Activated CD8-positive, alpha-beta T cell treated with anti-CD3 and anti-CD28 coated beads for 36 hours (primary cell): ENCODE measurements at regions not wholly inside any gene's neighbourhood (a gene's known extent, or its start where the extent isn't known, plus 50 kb on each side); places are given as distances from the start of the nearest gene placed in this dataset.

Experiments used
- ATAC-seq: fragments of 200-7000 bp; cut with Tn5 transposase; one replicate; pipeline ENCODE4 v1.10.0; 2021; ENCODE audit warnings: mild to moderate bottlenecking, moderate library complexity
- CTCF ChIA-PET: fragments of 350-600 bp; sonication (Branson Sonifier 250); formaldehyde crosslinking; loops from one replicate; lab custom pipeline; 2021; ENCODE audit warnings: antibody characterized with exemption; lab: Charles Lee
- POLR2A ChIA-PET: fragments of 350-600 bp; sonication (Branson Sonifier 250); formaldehyde crosslinking; loops from one replicate; lab custom pipeline; 2021; ENCODE audit warnings: antibody characterized with exemption; lab: Charles Lee
- DNase-seq: peaks from one replicate; pipeline ENCODE4 v3.0.0-alpha.2; 2020
- H3K27ac Mint-ChIP-seq: one replicate; pipeline ENCODE4 v1.8.0; 2021; ENCODE audit warnings: mild to moderate bottlenecking, mixed read lengths
- H3K27me3 Mint-ChIP-seq: one replicate; pipeline ENCODE4 v1.8.0; 2021; ENCODE audit warnings: mixed read lengths
- H3K36me3 Mint-ChIP-seq: one replicate; pipeline ENCODE4 v1.8.0; 2021; ENCODE audit warnings: low read depth, mixed read lengths
- H3K4me1 Mint-ChIP-seq: one replicate; pipeline ENCODE4 v1.8.0; 2021; ENCODE audit warnings: low read depth, mixed read lengths
- H3K4me3 Mint-ChIP-seq: one replicate; pipeline ENCODE4 v1.8.0; 2021; ENCODE audit warnings: mild to moderate bottlenecking, moderate library complexity, mixed read lengths
- H3K9me3 Mint-ChIP-seq: one replicate; pipeline ENCODE4 v1.8.0; 2021; ENCODE audit warnings: mixed read lengths
- intact Hi-C: fragments of 100-400 bp; cut with micrococcal nuclease; formaldehyde crosslinking; loops from one replicate; pipeline ENCODE4 v1.10.0; 2022
- TF ChIP-seq, protein P1 (sequence below): fragments of 200-600 bp; IDR thresholded peaks from one replicate; pipeline ENCODE4 v1.8.0; 2022; ENCODE audit warnings: antibody characterized with exemption, mild to moderate bottlenecking

DNA sequence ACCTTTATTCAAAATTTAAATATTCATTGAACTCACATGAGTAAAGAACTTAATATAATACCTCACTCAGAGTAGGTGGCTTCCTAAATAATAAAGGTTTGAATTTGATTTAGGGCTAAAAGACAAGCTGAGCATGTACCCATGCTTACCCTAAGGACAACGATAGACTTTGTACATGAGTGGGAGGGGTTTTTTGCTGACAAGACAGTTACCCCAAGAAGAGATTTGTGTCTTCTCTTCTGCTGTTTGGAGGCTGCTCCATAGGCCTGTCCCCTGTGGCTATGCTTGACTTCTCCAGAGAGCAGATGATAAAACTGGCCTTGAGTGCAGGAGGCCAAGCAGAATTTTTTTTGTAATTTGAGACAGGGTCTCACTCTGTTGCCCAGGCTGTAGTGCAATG is 383.9 kb downstream of the TMEM182 start:
- no peaks in the 10 kb centered on the region for H3K27me3 Mint-ChIP-seq
- ATAC-seq = no peak
- H3K4me1 Mint-ChIP-seq = no peaks in the 10 kb centered on the region
- H3K27ac Mint-ChIP-seq = no peak overlapping the region
- H3K4me3 Mint-ChIP-seq = no peak overlapping the region
- intact Hi-C loops = no loop called here
- no peaks in the 10 kb centered on the region for H3K9me3 Mint-ChIP-seq
- CTCF ChIA-PET = interaction anchor here (1.6 kb wide), 1 partner anchor 16 kb away, joined by 3 read pairs; no protein-coding TSS in a partner anchor
- H3K36me3 Mint-ChIP-seq = no peaks in the 10 kb centered on the region
- POLR2A ChIA-PET = no interaction called here
- no peak for DNase-seq
- TF ChIP-seq, protein P1, sequence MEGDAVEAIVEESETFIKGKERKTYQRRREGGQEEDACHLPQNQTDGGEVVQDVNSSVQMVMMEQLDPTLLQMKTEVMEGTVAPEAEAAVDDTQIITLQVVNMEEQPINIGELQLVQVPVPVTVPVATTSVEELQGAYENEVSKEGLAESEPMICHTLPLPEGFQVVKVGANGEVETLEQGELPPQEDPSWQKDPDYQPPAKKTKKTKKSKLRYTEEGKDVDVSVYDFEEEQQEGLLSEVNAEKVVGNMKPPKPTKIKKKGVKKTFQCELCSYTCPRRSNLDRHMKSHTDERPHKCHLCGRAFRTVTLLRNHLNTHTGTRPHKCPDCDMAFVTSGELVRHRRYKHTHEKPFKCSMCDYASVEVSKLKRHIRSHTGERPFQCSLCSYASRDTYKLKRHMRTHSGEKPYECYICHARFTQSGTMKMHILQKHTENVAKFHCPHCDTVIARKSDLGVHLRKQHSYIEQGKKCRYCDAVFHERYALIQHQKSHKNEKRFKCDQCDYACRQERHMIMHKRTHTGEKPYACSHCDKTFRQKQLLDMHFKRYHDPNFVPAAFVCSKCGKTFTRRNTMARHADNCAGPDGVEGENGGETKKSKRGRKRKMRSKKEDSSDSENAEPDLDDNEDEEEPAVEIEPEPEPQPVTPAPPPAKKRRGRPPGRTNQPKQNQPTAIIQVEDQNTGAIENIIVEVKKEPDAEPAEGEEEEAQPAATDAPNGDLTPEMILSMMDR = no peak

DNA sequence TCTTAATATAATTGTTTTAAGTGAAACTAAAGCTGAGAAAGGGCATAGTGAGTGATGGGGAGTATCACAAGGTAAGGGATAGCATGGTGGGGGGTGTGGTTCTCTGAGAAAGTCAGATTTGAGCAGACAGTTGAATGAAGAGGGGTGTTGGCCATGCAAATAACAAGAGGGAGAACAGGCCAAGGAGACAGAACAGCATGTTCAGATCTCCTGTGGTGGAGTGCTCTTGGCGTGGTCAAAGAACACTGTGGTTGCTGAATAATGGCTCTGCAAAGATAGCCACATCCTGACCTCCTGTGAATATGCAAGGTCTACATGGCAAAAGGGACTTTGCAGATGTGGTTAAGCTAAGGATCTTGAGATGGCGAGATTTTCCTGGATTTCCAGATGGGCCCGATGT is 389.2 kb downstream of the TMEM182 start:
- DNase-seq (no peak), ATAC-seq (no peak)
- ChIA-PET POLR2A (no interaction called here), CTCF (no interaction called here)
- no peaks in the 10 kb centered on the region for H3K4me1 Mint-ChIP-seq
- H3K27ac Mint-ChIP-seq = no peak overlapping the region
- no peak overlapping the region for H3K4me3 Mint-ChIP-seq
- no peaks in the 10 kb centered on the region for H3K36me3 Mint-ChIP-seq
- TF ChIP-seq, protein P1 = no peak
- peaks cover 2% of the 10 kb centered on the region for H3K27me3 Mint-ChIP-seq
- intact Hi-C loops = no loop called here
- peaks cover 3% of the 10 kb centered on the region for H3K9me3 Mint-ChIP-seq

DNA sequence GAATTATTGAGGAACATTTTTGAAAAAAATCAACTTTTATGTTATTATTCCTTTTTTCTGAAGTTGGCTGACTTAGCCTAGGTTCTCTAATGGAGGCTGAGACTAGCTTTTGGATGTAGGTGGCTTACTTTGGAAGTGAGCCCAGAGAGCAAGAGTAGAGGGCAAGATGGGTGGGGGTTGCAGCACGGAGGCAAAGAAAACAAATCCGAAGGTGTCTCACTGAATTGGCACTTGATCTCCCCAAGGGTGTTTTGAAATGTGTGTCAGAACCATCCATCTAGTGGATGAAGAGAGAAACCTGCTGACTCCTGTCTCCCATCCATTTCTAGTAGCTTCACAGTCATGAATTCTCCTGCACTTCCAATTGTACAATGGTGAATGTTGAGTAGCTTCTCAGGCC is 390.7 kb downstream of the TMEM182 start:
- DNase-seq (no peak), ATAC-seq (no peak)
- Mint-ChIP-seq H3K36me3 (no peaks in the 10 kb centered on the region), H3K4me1 (no peaks in the 10 kb centered on the region), H3K27ac (no peak overlapping the region), H3K9me3 (peaks cover 3% of the 10 kb centered on the region), H3K4me3 (no peak overlapping the region), H3K27me3 (peaks cover 2% of the 10 kb centered on the region)
- intact Hi-C loops = no loop called here
- CTCF ChIA-PET = no interaction called here
- TF ChIP-seq, protein P1 = no peak
- POLR2A ChIA-PET = no interaction called here

DNA sequence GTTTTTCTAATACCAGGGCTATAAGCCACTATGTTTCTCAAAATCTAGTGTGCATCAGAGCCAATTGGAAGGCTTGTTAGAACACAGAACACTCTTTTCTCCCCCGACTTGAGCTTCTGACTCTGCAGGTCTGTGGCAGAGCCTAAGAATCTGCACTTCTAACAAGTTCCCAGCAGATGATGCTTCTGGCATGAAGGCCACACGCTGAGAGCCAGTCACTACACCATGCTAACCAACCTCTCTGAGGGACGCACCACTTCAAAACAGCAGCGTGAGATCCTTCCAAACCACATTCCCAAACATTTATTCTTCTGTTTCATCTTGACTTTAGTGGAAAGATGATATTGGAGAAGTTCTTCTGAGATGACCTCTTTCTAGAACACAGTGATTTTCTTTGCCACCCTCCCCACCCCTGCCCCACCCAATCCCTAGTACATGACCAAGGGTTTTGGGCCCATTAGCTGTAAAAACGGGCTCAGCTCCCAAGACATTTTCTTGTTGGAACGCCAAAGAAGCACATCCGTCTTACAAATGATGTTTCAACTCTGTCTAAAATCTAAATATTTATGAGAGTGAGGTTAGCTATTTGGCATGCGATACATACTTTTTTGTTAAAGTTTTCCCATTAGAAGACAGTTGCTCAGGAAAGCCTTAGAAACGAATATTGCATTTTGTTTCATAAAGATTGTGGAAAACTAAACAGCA is 391.9 kb downstream of the TMEM182 start:
- CTCF ChIA-PET = no interaction called here
- no peak for ATAC-seq

DNA sequence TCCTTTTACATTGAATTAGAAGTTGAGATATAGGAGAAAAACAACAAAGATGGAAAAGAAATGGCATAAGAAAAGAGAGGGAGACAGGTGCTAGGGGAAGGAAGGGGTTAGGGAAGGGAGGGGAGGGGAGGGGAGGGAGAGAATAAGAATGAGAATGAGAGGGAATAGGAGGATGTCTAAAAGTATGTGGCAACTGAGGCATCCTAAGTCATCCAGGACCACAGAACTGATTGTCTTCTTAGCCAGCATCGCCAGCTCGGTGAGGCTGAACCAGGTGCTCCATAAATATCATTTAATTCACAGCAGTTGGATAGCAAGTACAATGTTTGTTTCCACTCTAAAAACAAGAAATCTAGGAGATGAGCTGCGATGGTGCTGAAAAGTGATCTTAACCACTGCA is 393.5 kb downstream of the TMEM182 start:
- TF ChIP-seq, protein P1 = no peak
- no peaks in the 10 kb centered on the region for H3K4me1 Mint-ChIP-seq
- no peaks in the 10 kb centered on the region for H3K36me3 Mint-ChIP-seq
- DNase-seq = no peak
- peaks cover 2% of the 10 kb centered on the region for H3K27me3 Mint-ChIP-seq
- ChIA-PET POLR2A (no interaction called here), CTCF (no interaction called here)
- no peak for ATAC-seq
- intact Hi-C loops = no loop called here
- no peak overlapping the region for H3K4me3 Mint-ChIP-seq
- H3K27ac Mint-ChIP-seq = no peak overlapping the region
- H3K9me3 Mint-ChIP-seq = peaks cover 3% of the 10 kb centered on the region

More for the DNA sequence above, 391.9 kb downstream of the TMEM182 start:
- Mint-ChIP-seq H3K27me3 (peaks cover 2% of the 10 kb centered on the region), H3K9me3 (peaks cover 3% of the 10 kb centered on the region), H3K4me1 (no peaks in the 10 kb centered on the region), H3K27ac (no peak overlapping the region), H3K36me3 (no peaks in the 10 kb centered on the region), H3K4me3 (no peak overlapping the region)
- intact Hi-C loops = no loop called here
- no peak for DNase-seq
- POLR2A ChIA-PET = no interaction called here
- TF ChIP-seq, protein P1 = no peak
